SK-N-SH (cell line): ENCODE measurements at regions not wholly inside any gene's neighbourhood (a gene's known extent, or its start where the extent isn't known, plus 50 kb on each side); places are given as distances from the start of the nearest gene placed in this dataset.
A peak's percentile ranks its signal among the peaks of the same experiment; 100 is the strongest.

Experiments
- CTCF ChIA-PET: fragments of 300-600, 350-600 bp; formaldehyde crosslinking; extraction: SDS; loops from one replicate; lab custom pipeline; 2021; lab: Yijun Ruan, JAX
- POLR2A ChIA-PET: fragments of 350-600 bp; sonication (Branson Sonifier 250); formaldehyde crosslinking; extraction: SDS; loops from one replicate; lab custom pipeline; 2020; ENCODE audit warnings: antibody characterized with exemption, inconsistent platforms; lab: Yijun Ruan, JAX
- DNase-seq: peaks from one replicate; pipeline ENCODE4 v3.0.0; 2012
- H2AFZ ChIP-seq: fragments of 200-600 bp; sonication (generic); 2 replicates; pipeline ENCODE4 v1.8.1; 2016; ENCODE audit warnings: antibody characterized with exemption, mild to moderate bottlenecking, low read depth
- H3F3A ChIP-seq: fragments of 200-600 bp; sonication (generic); replicated peaks from 2 replicates; pipeline ENCODE3; 2016; ENCODE audit warnings: antibody characterized with exemption, mild to moderate bottlenecking; ENCODE audit not compliant: insufficient read depth
- H3K27ac ChIP-seq, 2 experiments: fragments of 200-500 bp in 1 of 2; fragments of 200-600 bp in 1 of 2; sonication (Bioruptor generic) in 1 of 2; sonication (generic), shearing (Covaris generic) in 1 of 2; 2 replicates each; pipeline versions ENCODE4 v1.5.1 to v1.6.1; 2014 to 2016; ENCODE audit warnings: low read depth in 2 of 2, inconsistent platforms in 1 of 2, low read length in 1 of 2, mild to moderate bottlenecking in 1 of 2, mixed read lengths in 1 of 2
- H3K27me3 ChIP-seq: fragments of 200-600 bp; sonication (generic), shearing (Covaris generic); 2 replicates; pipeline ENCODE4 v1.6.1; 2016; ENCODE audit warnings: mixed run types; ENCODE audit not compliant: insufficient read depth
- H3K36me3 ChIP-seq, 2 experiments: fragments of 200-500 bp in 1 of 2; fragments of 200-600 bp in 1 of 2; sonication (Bioruptor generic) in 1 of 2; sonication (generic) in 1 of 2; replicated peaks in 1 of 2; 2 replicates each; pipeline versions ENCODE3 to v1.5.1; 2014 to 2016; ENCODE audit warnings: low read length in 1 of 2, mild to moderate bottlenecking in 1 of 2; ENCODE audit not compliant: insufficient read depth in 2 of 2, control insufficient read depth in 1 of 2
- H3K4me1 ChIP-seq, 2 experiments: fragments of 200-500 bp in 1 of 2; fragments of 200-600 bp in 1 of 2; sonication (Bioruptor generic) in 1 of 2; sonication (generic), shearing (Covaris generic) in 1 of 2; 2 replicates each; pipeline versions ENCODE4 v1.5.1 to v1.6.1; 2014 to 2016; ENCODE audit warnings: low read depth in 1 of 2, low read length in 1 of 2, mixed run types in 1 of 2; ENCODE audit not compliant: insufficient read depth in 2 of 2, control insufficient read depth in 1 of 2
- H3K4me2 ChIP-seq: fragments of 200-600 bp; sonication (generic), shearing (Covaris generic); 2 replicates; pipeline ENCODE4 v1.6.1; 2017; ENCODE audit warnings: mixed run types
- H3K4me3 ChIP-seq, 2 experiments: fragments of 200-500 bp in 1 of 2; fragments of 200-600 bp in 1 of 2; sonication (Bioruptor generic) in 1 of 2; sonication (generic), shearing (Covaris generic) in 1 of 2; 2 replicates each; pipeline versions ENCODE4 v1.5.1 to v1.8.1; 2014 to 2016; ENCODE audit warnings: low read depth in 2 of 2, inconsistent platforms in 1 of 2, low read length in 1 of 2, mild to moderate bottlenecking in 1 of 2, mixed read lengths in 1 of 2, moderate library complexity in 1 of 2
- H3K79me2 ChIP-seq: fragments of 200-600 bp; sonication (generic); 2 replicates; pipeline ENCODE4 v1.8.1; 2017; ENCODE audit warnings: mild to moderate bottlenecking; ENCODE audit not compliant: insufficient read depth
- H3K9ac ChIP-seq: fragments of 200-600 bp; sonication (generic); 2 replicates; pipeline ENCODE4 v1.6.1; 2017; ENCODE audit warnings: mixed run types
- H3K9me2 ChIP-seq: fragments of 200-600 bp; sonication (generic); 2 replicates; pipeline ENCODE4 v1.6.1; 2017; ENCODE audit warnings: mixed run types
- H3K9me3 ChIP-seq: fragments of 200-600 bp; sonication (generic); 2 replicates; pipeline ENCODE4 v1.6.1; 2017; ENCODE audit warnings: mixed run types, mild to moderate bottlenecking, moderate library complexity
- H4K20me1 ChIP-seq: fragments of 200-600 bp; sonication (generic); 2 replicates; pipeline ENCODE4 v1.6.1; 2017; ENCODE audit warnings: mild to moderate bottlenecking, mixed run types; ENCODE audit not compliant: insufficient read depth
- ELF1 ChIP-seq: IDR thresholded peaks from 2 replicates; pipeline ENCODE4 v1.4.0; 2012
- EP300 ChIP-seq, 2 experiments: IDR thresholded peaks; 2 replicates each; pipeline versions ENCODE4 v1.4.0 to v1.6.1; 2012; ENCODE audit warnings: borderline replicate concordance in 1 of 2, low read depth in 1 of 2, low read length in 1 of 2
- EZH2phosphoT487 ChIP-seq: fragments of 200-600 bp; sonication (generic); IDR thresholded peaks from 2 replicates; pipeline ENCODE4 v1.6.1; 2017; ENCODE audit warnings: low read depth, mixed run types, mild to moderate bottlenecking, antibody characterized with exemption, moderate library complexity, borderline replicate concordance
- FOXJ3 ChIP-seq: sonication (generic); formaldehyde crosslinking; IDR thresholded peaks from 2 replicates; pipeline ENCODE4 v1.5.1; 2020; ENCODE audit warnings: mild to moderate bottlenecking, missing genetic modification reagents
- FOXM1 ChIP-seq: IDR thresholded peaks from 2 replicates; pipeline ENCODE4 v1.4.0; 2012; ENCODE audit warnings: low read depth, mild to moderate bottlenecking
- JUND ChIP-seq: IDR thresholded peaks from 2 replicates; pipeline ENCODE4 v1.4.0; 2012
- MEF2A ChIP-seq: IDR thresholded peaks from 2 replicates; pipeline ENCODE4 v1.4.0; 2012; ENCODE audit warnings: low read depth, borderline replicate concordance
- MXI1 ChIP-seq: IDR thresholded peaks from 2 replicates; pipeline ENCODE4 v1.6.1; 2012; ENCODE audit warnings: mild to moderate bottlenecking, low read depth, low read length, improper control_type of control experiment
- NRF1 ChIP-seq: IDR thresholded peaks from 2 replicates; pipeline ENCODE4 v1.6.1; 2012; ENCODE audit warnings: low read depth, mild to moderate bottlenecking, low read length
- POLR2AphosphoS5 ChIP-seq: IDR thresholded peaks from 2 replicates; pipeline ENCODE4 v1.6.1; 2012; ENCODE audit warnings: low read depth, low read length
- TAF1 ChIP-seq: IDR thresholded peaks from 2 replicates; pipeline ENCODE4 v1.6.1; 2012; ENCODE audit warnings: low read depth, mild to moderate bottlenecking, low read length, moderate library complexity, borderline replicate concordance
- TCF12 ChIP-seq: IDR thresholded peaks from 2 replicates; pipeline ENCODE4 v1.4.0; 2012
- TEAD4 ChIP-seq: IDR thresholded peaks from 2 replicates; pipeline ENCODE4 v1.4.0; 2012; ENCODE audit warnings: mild to moderate bottlenecking, borderline replicate concordance; ENCODE audit not compliant: insufficient read depth
- WGBS: methylation state at CpG from one replicate; pipeline ENCODE4 v1.1.6; 2017; ENCODE audit warnings: low lambda C conversion rate; 5-methylcytosine and 5-hydroxymethylcytosine counted together
- TF ChIP-seq, protein P1 (sequence below): IDR thresholded peaks from 2 replicates; pipeline ENCODE4; 2012
- TF ChIP-seq, protein P2 (sequence below): IDR thresholded peaks from 2 replicates; pipeline ENCODE4 v1.6.1; 2012; ENCODE audit warnings: mild to moderate bottlenecking, low read depth, low read length, moderate library complexity
- TF ChIP-seq, protein P3 (sequence below): fragments of 200-600 bp; sonication (generic); IDR thresholded peaks from 2 replicates; pipeline ENCODE4 v1.6.1; 2017; ENCODE audit warnings: antibody characterized with exemption, mild to moderate bottlenecking, moderate library complexity
- TF ChIP-seq, protein P4 (sequence below): IDR thresholded peaks from 2 replicates; pipeline ENCODE4 v1.4.0; 2012; ENCODE audit warnings: low read depth
- TF ChIP-seq, protein P5 (sequence below): fragments of 150-350 bp; IDR thresholded peaks from 2 replicates; pipeline ENCODE4 v1.6.1; 2017; ENCODE audit warnings: antibody characterized with exemption, low read length, low read depth, borderline replicate concordance

DNA sequence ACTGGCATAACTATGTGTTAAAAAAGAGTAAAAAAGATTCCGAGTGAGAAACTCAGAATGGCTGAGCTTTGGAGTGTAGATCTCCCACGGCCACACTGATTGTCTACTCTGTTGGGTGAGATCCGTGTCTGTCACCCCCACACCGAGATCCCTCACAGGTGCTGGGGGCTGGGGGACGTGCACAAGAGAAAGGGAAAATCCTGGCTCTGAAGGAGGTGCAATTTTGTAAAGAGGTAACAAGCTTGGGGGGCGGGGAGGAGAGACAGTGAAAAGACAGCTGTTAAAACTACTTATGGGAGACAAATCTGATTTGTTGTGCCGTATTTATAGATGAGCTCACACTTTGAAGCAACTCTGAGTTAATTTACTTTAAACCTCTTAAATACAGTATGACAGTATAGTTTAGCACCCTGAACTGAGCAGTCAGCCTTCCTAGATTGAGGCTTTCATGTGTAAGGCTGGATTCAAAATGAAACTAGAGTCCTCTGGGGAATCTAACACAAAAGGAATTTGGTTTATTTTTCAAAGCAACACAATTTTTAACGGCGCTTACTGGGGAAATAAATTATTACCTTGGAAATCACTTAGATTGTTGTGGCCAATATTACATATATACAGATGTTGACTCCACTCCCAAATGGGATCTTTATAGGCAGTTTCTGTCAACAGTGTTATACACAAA is 167.4 kb upstream of the RGS6 start:
- H3K4me1 ChIP-seq, result no peaks in the 10 kb centered on the region; a peak in 1 of 4 replicates
- no peaks in the 10 kb centered on the region for H3K9me3 ChIP-seq
- no peak overlapping the region for H2AFZ ChIP-seq
- peak overlapping the region; percentile 24; the same call in 1 of the 2 replicates for H3K4me2 ChIP-seq
- H4K20me1 ChIP-seq, result no peaks in the 10 kb centered on the region
- ChIA-PET POLR2A (no interaction called here), CTCF (interaction anchor here (0.7 to 4.3 kb wide), 3 partner anchors 12 to 645 kb away, joined by 3 to 17 read pairs (median 6); no protein-coding TSS in a partner anchor)
- no peaks in the 10 kb centered on the region for H3K36me3 ChIP-seq
- H3K9ac ChIP-seq, result no peak overlapping the region
- no peak overlapping the region for H3K27ac ChIP-seq
- no peaks in the 10 kb centered on the region; the same call in 1 of the 2 replicates for H3K27me3 ChIP-seq
- H3K79me2 ChIP-seq, result no peaks in the 10 kb centered on the region
- WGBS, result 41% methylated on average over 9 of the region's 9 CpGs
- no peak for DNase-seq
- no peak overlapping the region for H3K4me3 ChIP-seq
- H3K9me2 ChIP-seq, result no peaks in the 10 kb centered on the region
- TF ChIP-seq TCF12 (no peak), JUND (no peak), EP300 (IDR thresholded peaks at IDR 0.05; ENCODE audit: borderline replicate concordance in 1 of 2, low read depth in 1 of 2, low read length in 1 of 2) (no peak), ELF1 (no peak), MEF2A (no peak)
- TF ChIP-seq, protein P1, sequence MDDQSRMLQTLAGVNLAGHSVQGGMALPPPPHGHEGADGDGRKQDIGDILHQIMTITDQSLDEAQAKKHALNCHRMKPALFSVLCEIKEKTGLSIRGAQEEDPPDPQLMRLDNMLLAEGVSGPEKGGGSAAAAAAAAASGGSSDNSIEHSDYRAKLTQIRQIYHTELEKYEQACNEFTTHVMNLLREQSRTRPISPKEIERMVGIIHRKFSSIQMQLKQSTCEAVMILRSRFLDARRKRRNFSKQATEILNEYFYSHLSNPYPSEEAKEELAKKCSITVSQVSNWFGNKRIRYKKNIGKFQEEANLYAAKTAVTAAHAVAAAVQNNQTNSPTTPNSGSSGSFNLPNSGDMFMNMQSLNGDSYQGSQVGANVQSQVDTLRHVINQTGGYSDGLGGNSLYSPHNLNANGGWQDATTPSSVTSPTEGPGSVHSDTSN, result no peak
- TF ChIP-seq, all 33 proteins: peak for 0
- no peaks in the 10 kb centered on the region for H3F3A ChIP-seq

DNA sequence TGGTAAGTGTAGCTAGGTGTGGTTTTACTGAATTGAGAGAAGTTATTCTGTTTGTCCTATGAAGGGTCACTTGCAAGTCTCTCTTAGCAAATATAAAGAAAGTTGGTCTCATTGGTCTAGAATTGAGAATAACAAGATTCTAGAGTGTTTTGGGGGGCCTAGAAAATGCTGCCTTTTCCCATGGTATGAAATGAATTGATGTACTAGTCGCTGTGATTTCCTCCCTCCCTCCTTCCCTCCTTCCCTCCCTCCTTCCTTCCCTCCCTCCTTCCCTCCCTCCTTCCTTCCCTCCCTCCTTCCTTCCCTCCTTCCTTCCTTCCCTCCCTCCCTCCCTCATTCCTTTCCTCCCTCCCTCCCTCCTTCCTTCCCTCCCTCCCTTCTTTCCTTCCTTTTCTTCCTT is 166.7 kb upstream of the RGS6 start:
- no peak overlapping the region for H3K9ac ChIP-seq
- DNase-seq, result no peak
- 67% methylated on average over 1 of the region's 1 CpG for WGBS
- no peaks in the 10 kb centered on the region for H3K9me2 ChIP-seq
- ChIA-PET POLR2A (no interaction called here), CTCF (interaction anchor here (1.8 to 4.3 kb wide), 2 partner anchors 13 to 90 kb away, joined by 6 to 17 read pairs; no protein-coding TSS in a partner anchor)
- H3K79me2 ChIP-seq, result no peaks in the 10 kb centered on the region
- no peak overlapping the region for H3K4me3 ChIP-seq
- no peak overlapping the region for H3K27ac ChIP-seq
- H3K27me3 ChIP-seq, result no peaks in the 10 kb centered on the region; the same call in 1 of the 2 replicates
- no peaks in the 10 kb centered on the region for H3K36me3 ChIP-seq
- H3K4me1 ChIP-seq, result no peaks in the 10 kb centered on the region; a peak in 1 of 4 replicates
- no peaks in the 10 kb centered on the region for H4K20me1 ChIP-seq
- H2AFZ ChIP-seq, result no peak overlapping the region
- H3F3A ChIP-seq, result no peaks in the 10 kb centered on the region
- H3K4me2 ChIP-seq, result no peak overlapping the region
- no peaks in the 10 kb centered on the region for H3K9me3 ChIP-seq
- TF ChIP-seq TAF1 (no peak), JUND (no peak), POLR2AphosphoS5 (no peak), TEAD4 (no peak), EP300 (IDR thresholded peaks at IDR 0.05; ENCODE audit: borderline replicate concordance in 1 of 2, low read depth in 1 of 2, low read length in 1 of 2) (no peak), FOXJ3 (no peak), ELF1 (no peak), MXI1 (no peak), NRF1 (no peak), FOXM1 (no peak), EZH2phosphoT487 (no peak)
- TF ChIP-seq, protein P2, sequence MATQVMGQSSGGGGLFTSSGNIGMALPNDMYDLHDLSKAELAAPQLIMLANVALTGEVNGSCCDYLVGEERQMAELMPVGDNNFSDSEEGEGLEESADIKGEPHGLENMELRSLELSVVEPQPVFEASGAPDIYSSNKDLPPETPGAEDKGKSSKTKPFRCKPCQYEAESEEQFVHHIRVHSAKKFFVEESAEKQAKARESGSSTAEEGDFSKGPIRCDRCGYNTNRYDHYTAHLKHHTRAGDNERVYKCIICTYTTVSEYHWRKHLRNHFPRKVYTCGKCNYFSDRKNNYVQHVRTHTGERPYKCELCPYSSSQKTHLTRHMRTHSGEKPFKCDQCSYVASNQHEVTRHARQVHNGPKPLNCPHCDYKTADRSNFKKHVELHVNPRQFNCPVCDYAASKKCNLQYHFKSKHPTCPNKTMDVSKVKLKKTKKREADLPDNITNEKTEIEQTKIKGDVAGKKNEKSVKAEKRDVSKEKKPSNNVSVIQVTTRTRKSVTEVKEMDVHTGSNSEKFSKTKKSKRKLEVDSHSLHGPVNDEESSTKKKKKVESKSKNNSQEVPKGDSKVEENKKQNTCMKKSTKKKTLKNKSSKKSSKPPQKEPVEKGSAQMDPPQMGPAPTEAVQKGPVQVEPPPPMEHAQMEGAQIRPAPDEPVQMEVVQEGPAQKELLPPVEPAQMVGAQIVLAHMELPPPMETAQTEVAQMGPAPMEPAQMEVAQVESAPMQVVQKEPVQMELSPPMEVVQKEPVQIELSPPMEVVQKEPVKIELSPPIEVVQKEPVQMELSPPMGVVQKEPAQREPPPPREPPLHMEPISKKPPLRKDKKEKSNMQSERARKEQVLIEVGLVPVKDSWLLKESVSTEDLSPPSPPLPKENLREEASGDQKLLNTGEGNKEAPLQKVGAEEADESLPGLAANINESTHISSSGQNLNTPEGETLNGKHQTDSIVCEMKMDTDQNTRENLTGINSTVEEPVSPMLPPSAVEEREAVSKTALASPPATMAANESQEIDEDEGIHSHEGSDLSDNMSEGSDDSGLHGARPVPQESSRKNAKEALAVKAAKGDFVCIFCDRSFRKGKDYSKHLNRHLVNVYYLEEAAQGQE, result no peak
- TF ChIP-seq, protein P3, sequence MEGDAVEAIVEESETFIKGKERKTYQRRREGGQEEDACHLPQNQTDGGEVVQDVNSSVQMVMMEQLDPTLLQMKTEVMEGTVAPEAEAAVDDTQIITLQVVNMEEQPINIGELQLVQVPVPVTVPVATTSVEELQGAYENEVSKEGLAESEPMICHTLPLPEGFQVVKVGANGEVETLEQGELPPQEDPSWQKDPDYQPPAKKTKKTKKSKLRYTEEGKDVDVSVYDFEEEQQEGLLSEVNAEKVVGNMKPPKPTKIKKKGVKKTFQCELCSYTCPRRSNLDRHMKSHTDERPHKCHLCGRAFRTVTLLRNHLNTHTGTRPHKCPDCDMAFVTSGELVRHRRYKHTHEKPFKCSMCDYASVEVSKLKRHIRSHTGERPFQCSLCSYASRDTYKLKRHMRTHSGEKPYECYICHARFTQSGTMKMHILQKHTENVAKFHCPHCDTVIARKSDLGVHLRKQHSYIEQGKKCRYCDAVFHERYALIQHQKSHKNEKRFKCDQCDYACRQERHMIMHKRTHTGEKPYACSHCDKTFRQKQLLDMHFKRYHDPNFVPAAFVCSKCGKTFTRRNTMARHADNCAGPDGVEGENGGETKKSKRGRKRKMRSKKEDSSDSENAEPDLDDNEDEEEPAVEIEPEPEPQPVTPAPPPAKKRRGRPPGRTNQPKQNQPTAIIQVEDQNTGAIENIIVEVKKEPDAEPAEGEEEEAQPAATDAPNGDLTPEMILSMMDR, result no peak
- TF ChIP-seq, protein P4, sequence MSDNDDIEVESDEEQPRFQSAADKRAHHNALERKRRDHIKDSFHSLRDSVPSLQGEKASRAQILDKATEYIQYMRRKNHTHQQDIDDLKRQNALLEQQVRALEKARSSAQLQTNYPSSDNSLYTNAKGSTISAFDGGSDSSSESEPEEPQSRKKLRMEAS, result no peak
- TF ChIP-seq, protein P5, sequence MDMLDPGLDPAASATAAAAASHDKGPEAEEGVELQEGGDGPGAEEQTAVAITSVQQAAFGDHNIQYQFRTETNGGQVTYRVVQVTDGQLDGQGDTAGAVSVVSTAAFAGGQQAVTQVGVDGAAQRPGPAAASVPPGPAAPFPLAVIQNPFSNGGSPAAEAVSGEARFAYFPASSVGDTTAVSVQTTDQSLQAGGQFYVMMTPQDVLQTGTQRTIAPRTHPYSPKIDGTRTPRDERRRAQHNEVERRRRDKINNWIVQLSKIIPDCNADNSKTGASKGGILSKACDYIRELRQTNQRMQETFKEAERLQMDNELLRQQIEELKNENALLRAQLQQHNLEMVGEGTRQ, result no peak
